GM12872 (cell line): ENCODE measurements at regions not wholly inside any gene's neighbourhood (a gene's known extent, or its start where the extent isn't known, plus 50 kb on each side); places are given as distances from the start of the nearest gene placed in this dataset.

ENCODE experiments used
- CTCF ChIP-seq: IDR thresholded peaks from 3 replicates; pipeline ENCODE4 v1.5.1; 2011; ENCODE audit warnings: low read depth, mild to moderate bottlenecking, low read length, moderate library complexity; ENCODE audit not compliant: insufficient read depth

GRCh38 chr13:109939180-109939579 is 152.8 kb upstream of the IRS2 start:
- no peak for TF ChIP-seq CTCF

GRCh38 chr13:109938255-109938936 is 152.0 kb upstream of the IRS2 start:
- TF ChIP-seq CTCF = no peak

- no peak for TF ChIP-seq CTCF
Observed at GRCh38 chr13:109933476-109933875, 147.1 kb upstream of the IRS2 start.

- no peak for TF ChIP-seq CTCF
Observed at GRCh38 chr13:109924376-109924775, 138.0 kb upstream of the IRS2 start.

- no peak for TF ChIP-seq CTCF
Observed at GRCh38 chr13:109922518-109922917, 136.1 kb upstream of the IRS2 start.

GRCh38 chr13:109919715-109920375 is 133.5 kb upstream of the IRS2 start:
- no peak for TF ChIP-seq CTCF

GRCh38 chr13:109918179-109918711 is 131.9 kb upstream of the IRS2 start:
- no peak for TF ChIP-seq CTCF
